Renal cortical epithelial cell (primary cell): ENCODE measurements at regions not wholly inside any gene's neighbourhood (a gene's known extent, or its start where the extent isn't known, plus 50 kb on each side); places are given as distances from the start of the nearest gene placed in this dataset.
A peak's percentile ranks its signal among the peaks of the same experiment; 100 is the strongest.

Experiments
- DNase-seq: peaks from one replicate; pipeline ENCODE4 v3.0.0-alpha.2; 2011; ENCODE audit warnings: low read depth

- no peak for DNase-seq
These were observed 320.9 kb downstream of the TFEC start for GRCh38 chr7:115709664-115710063.

GRCh38 chr7:115708013-115708341 lies 322.6 kb downstream of the TFEC start:
- DNase-seq, result no peak

GRCh38 chr7:115707258-115708012 lies 323.1 kb downstream of the TFEC start:
- peak; percentile 65 for DNase-seq

- DNase-seq, result no peak
These were observed 325.7 kb downstream of the TFEC start for GRCh38 chr7:115704884-115705283.

- no peak for DNase-seq
These were observed 329.4 kb downstream of the TFEC start for GRCh38 chr7:115701141-115701540.

- DNase-seq, result no peak
These were observed 336.1 kb downstream of the TFEC start for GRCh38 chr7:115694424-115694823.

GRCh38 chr7:115693779-115694178 lies 336.8 kb downstream of the TFEC start:
- peak; percentile 33 for DNase-seq

- no peak for DNase-seq
These were observed 340.6 kb downstream of the TFEC start for GRCh38 chr7:115689941-115690340.

- DNase-seq, result no peak
These were observed 347.5 kb downstream of the TFEC start for GRCh38 chr7:115683093-115683492.

GRCh38 chr7:115682507-115682906 lies 348.1 kb downstream of the TFEC start:
- no peak for DNase-seq

GRCh38 chr7:115680921-115681320 lies 349.6 kb downstream of the TFEC start:
- DNase-seq, result no peak

GRCh38 chr7:115679976-115680375 lies 350.6 kb downstream of the TFEC start:
- peak; percentile 63 for DNase-seq

GRCh38 chr7:115679423-115679822 lies 351.1 kb downstream of the TFEC start:
- DNase-seq, result no peak

- DNase-seq, result peak; percentile 72
These were observed 352.2 kb downstream of the TFEC start for GRCh38 chr7:115678086-115678982.

- DNase-seq, result no peak
These were observed 353.9 kb downstream of the TFEC start for GRCh38 chr7:115676707-115677106.

- DNase-seq, result peak; percentile 54
These were observed 354.5 kb downstream of the TFEC start for GRCh38 chr7:115676080-115676479.

- no peak for DNase-seq
These were observed 356.0 kb downstream of the TFEC start for GRCh38 chr7:115674467-115675024.

GRCh38 chr7:115672024-115672423 lies 358.5 kb downstream of the TFEC start:
- no peak for DNase-seq

GRCh38 chr7:115662676-115663075 lies 367.9 kb downstream of the TFEC start:
- DNase-seq, result no peak

- DNase-seq, result peak; percentile 1
These were observed 368.4 kb downstream of the TFEC start for GRCh38 chr7:115662120-115662519.

GRCh38 chr7:115658223-115658622 lies 372.3 kb downstream of the TFEC start:
- no peak for DNase-seq

- DNase-seq, result peak; percentile 88
These were observed 376.0 kb downstream of the TFEC start for GRCh38 chr7:115654384-115655214.
